HUES6 (cell line): ENCODE measurements at regions not wholly inside any gene's neighbourhood (a gene's known extent, or its start where the extent isn't known, plus 50 kb on each side); places are given as distances from the start of the nearest gene placed in this dataset.

Experiments
- H3K27ac ChIP-seq: 2 replicates; pipeline ENCODE4 v1.7.0; 2013; ENCODE audit warnings: low read depth, mild to moderate bottlenecking, low read length, inconsistent platforms
- H3K27me3 ChIP-seq: 2 replicates; pipeline ENCODE4 v1.6.1; 2013; ENCODE audit warnings: low read length; ENCODE audit not compliant: control insufficient read depth, insufficient read depth
- H3K36me3 ChIP-seq: 2 replicates; pipeline ENCODE4 v1.6.1; 2013; ENCODE audit warnings: low read length; ENCODE audit not compliant: control insufficient read depth, insufficient read depth
- H3K4me1 ChIP-seq: 2 replicates; pipeline ENCODE4 v1.6.1; 2013; ENCODE audit warnings: low read length; ENCODE audit not compliant: control insufficient read depth, insufficient read depth
- H3K4me3 ChIP-seq: 2 replicates; pipeline ENCODE4 v1.5.1; 2013; ENCODE audit warnings: low read depth, low read length
- H3K9ac ChIP-seq: one replicate; pipeline ENCODE4 v1.6.1; 2013; ENCODE audit warnings: mild to moderate bottlenecking, low read length
- H3K9me3 ChIP-seq: 2 replicates; pipeline ENCODE4 v1.6.1; 2013; ENCODE audit warnings: low read depth, low read length; ENCODE audit not compliant: control insufficient read depth, insufficient read depth

GRCh38 chr22:47672526-47672925 is 910.1 kb downstream of the TBC1D22A start:
- H3K4me3 ChIP-seq, result no peak overlapping the region
- H3K9ac ChIP-seq, result no peak overlapping the region
- no peaks in the 10 kb centered on the region for H3K36me3 ChIP-seq
- H3K27ac ChIP-seq, result no peak overlapping the region
- H3K27me3 ChIP-seq, result no peaks in the 10 kb centered on the region
- peaks cover 72% of the 10 kb centered on the region for H3K9me3 ChIP-seq
- no peaks in the 10 kb centered on the region for H3K4me1 ChIP-seq

- Histone ChIP-seq H3K4me3 (no peak overlapping the region), H3K36me3 (no peaks in the 10 kb centered on the region), H3K9ac (no peak overlapping the region), H3K9me3 (peaks cover 73% of the 10 kb centered on the region), H3K4me1 (no peaks in the 10 kb centered on the region), H3K27ac (no peak overlapping the region), H3K27me3 (no peaks in the 10 kb centered on the region; the same call in 1 of the 2 replicates)
Measured at GRCh38 chr22:47665151-47665550, 902.7 kb downstream of the TBC1D22A start.

- Histone ChIP-seq H3K9me3 (peaks cover 70% of the 10 kb centered on the region), H3K4me3 (no peak overlapping the region), H3K4me1 (no peaks in the 10 kb centered on the region), H3K27me3 (no peaks in the 10 kb centered on the region; the same call in 1 of the 2 replicates), H3K9ac (no peak overlapping the region), H3K36me3 (no peaks in the 10 kb centered on the region), H3K27ac (no peak overlapping the region)
Measured at GRCh38 chr22:47663615-47664605, 901.5 kb downstream of the TBC1D22A start.

GRCh38 chr22:47659467-47660223 is 897.2 kb downstream of the TBC1D22A start:
- H3K4me3 ChIP-seq, result no peak overlapping the region
- peaks cover 79% of the 10 kb centered on the region for H3K9me3 ChIP-seq
- H3K9ac ChIP-seq, result no peak overlapping the region
- no peak overlapping the region for H3K27ac ChIP-seq
- H3K4me1 ChIP-seq, result no peaks in the 10 kb centered on the region
- no peaks in the 10 kb centered on the region; the same call in 1 of the 2 replicates for H3K27me3 ChIP-seq
- no peaks in the 10 kb centered on the region for H3K36me3 ChIP-seq

- no peak overlapping the region for H3K9ac ChIP-seq
- peaks cover 82% of the 10 kb centered on the region for H3K9me3 ChIP-seq
- H3K27me3 ChIP-seq, result no peaks in the 10 kb centered on the region; the same call in 1 of the 2 replicates
- no peak overlapping the region for H3K4me3 ChIP-seq
- no peaks in the 10 kb centered on the region for H3K36me3 ChIP-seq
- H3K4me1 ChIP-seq, result no peaks in the 10 kb centered on the region
- no peak overlapping the region for H3K27ac ChIP-seq
Measured at GRCh38 chr22:47658182-47658581, 895.7 kb downstream of the TBC1D22A start.

- H3K9me3 ChIP-seq, result peaks cover 81% of the 10 kb centered on the region
- H3K4me3 ChIP-seq, result no peak overlapping the region
- no peak overlapping the region for H3K9ac ChIP-seq
- H3K27ac ChIP-seq, result no peak overlapping the region
- no peaks in the 10 kb centered on the region for H3K36me3 ChIP-seq
- H3K27me3 ChIP-seq, result no peaks in the 10 kb centered on the region; the same call in 1 of the 2 replicates
- no peaks in the 10 kb centered on the region for H3K4me1 ChIP-seq
Measured at GRCh38 chr22:47657224-47657623, 894.8 kb downstream of the TBC1D22A start.

GRCh38 chr22:47656806-47657205 is 894.4 kb downstream of the TBC1D22A start:
- Histone ChIP-seq H3K4me1 (no peaks in the 10 kb centered on the region), H3K9me3 (peaks cover 82% of the 10 kb centered on the region), H3K36me3 (no peaks in the 10 kb centered on the region), H3K4me3 (no peak overlapping the region), H3K27ac (no peak overlapping the region), H3K9ac (no peak overlapping the region), H3K27me3 (no peaks in the 10 kb centered on the region; the same call in 1 of the 2 replicates)

GRCh38 chr22:47655930-47656329 is 893.5 kb downstream of the TBC1D22A start:
- H3K9ac ChIP-seq, result no peak overlapping the region
- no peak overlapping the region for H3K4me3 ChIP-seq
- no peak overlapping the region for H3K27ac ChIP-seq
- H3K36me3 ChIP-seq, result no peaks in the 10 kb centered on the region
- H3K9me3 ChIP-seq, result peaks cover 80% of the 10 kb centered on the region
- H3K27me3 ChIP-seq, result no peaks in the 10 kb centered on the region
- H3K4me1 ChIP-seq, result no peaks in the 10 kb centered on the region

GRCh38 chr22:47654922-47655491 is 892.6 kb downstream of the TBC1D22A start:
- Histone ChIP-seq H3K4me1 (no peaks in the 10 kb centered on the region), H3K4me3 (no peak overlapping the region), H3K9ac (no peak overlapping the region), H3K27ac (no peak overlapping the region), H3K36me3 (no peaks in the 10 kb centered on the region), H3K27me3 (no peaks in the 10 kb centered on the region), H3K9me3 (peaks cover 77% of the 10 kb centered on the region)

- H3K36me3 ChIP-seq, result no peaks in the 10 kb centered on the region
- H3K27me3 ChIP-seq, result no peaks in the 10 kb centered on the region
- peaks cover 73% of the 10 kb centered on the region for H3K9me3 ChIP-seq
- no peak overlapping the region for H3K4me3 ChIP-seq
- H3K9ac ChIP-seq, result no peak overlapping the region
- no peaks in the 10 kb centered on the region for H3K4me1 ChIP-seq
- no peak overlapping the region for H3K27ac ChIP-seq
Measured at GRCh38 chr22:47653921-47654320, 891.5 kb downstream of the TBC1D22A start.
